ENCODE measurements at regions not wholly inside any gene's neighbourhood (a gene's known extent, or its start where the extent isn't known, plus 50 kb on each side); places are given as distances from the start of the nearest gene placed in this dataset.

GRCh38 chr6:121901432-121901831, 466.0 kb downstream of the GJA1 start:
- H3K36me3 Mint-ChIP-seq (ENCODE audit: low read depth), result no peaks in the 10 kb centered on the region
- H3K9me3 Mint-ChIP-seq, result no peaks in the 10 kb centered on the region
- H3K27ac Mint-ChIP-seq, result no peak overlapping the region
- intact Hi-C loops (cut with micrococcal nuclease), result no loop called here
- no peaks in the 10 kb centered on the region for H3K27me3 Mint-ChIP-seq (ENCODE audit: low read depth)
- H3K4me1 Mint-ChIP-seq (ENCODE audit: low read depth), result no peaks in the 10 kb centered on the region
- no peak overlapping the region for H3K4me3 Mint-ChIP-seq (ENCODE audit: low read depth)
- DNase-seq (ENCODE audit: low spot score), result no peak

GRCh38 chr6:121904559-121904958, 469.1 kb downstream of the GJA1 start:
- Mint-ChIP-seq H3K4me3 (ENCODE audit: low read depth) (no peak overlapping the region), H3K27me3 (ENCODE audit: low read depth) (no peaks in the 10 kb centered on the region), H3K36me3 (ENCODE audit: low read depth) (no peaks in the 10 kb centered on the region), H3K4me1 (ENCODE audit: low read depth) (no peaks in the 10 kb centered on the region), H3K9me3 (no peaks in the 10 kb centered on the region), H3K27ac (no peak overlapping the region)
- intact Hi-C loops (cut with micrococcal nuclease), result no loop called here
- DNase-seq (ENCODE audit: low spot score), result no peak

GRCh38 chr6:121912905-121913304, 477.5 kb downstream of the GJA1 start:
- H3K4me3 Mint-ChIP-seq (ENCODE audit: low read depth), result no peak overlapping the region
- no peak for DNase-seq (ENCODE audit: low spot score)
- no peaks in the 10 kb centered on the region for H3K9me3 Mint-ChIP-seq
- intact Hi-C loops (cut with micrococcal nuclease), result no loop called here
- no peaks in the 10 kb centered on the region for H3K36me3 Mint-ChIP-seq (ENCODE audit: low read depth)
- H3K27me3 Mint-ChIP-seq (ENCODE audit: low read depth), result no peaks in the 10 kb centered on the region
- H3K27ac Mint-ChIP-seq, result no peak overlapping the region
- no peaks in the 10 kb centered on the region for H3K4me1 Mint-ChIP-seq (ENCODE audit: low read depth)

- no peaks in the 10 kb centered on the region for H3K36me3 Mint-ChIP-seq (ENCODE audit: low read depth)
- no peak for DNase-seq (ENCODE audit: low spot score)
- no peak overlapping the region for H3K4me3 Mint-ChIP-seq (ENCODE audit: low read depth)
- no peaks in the 10 kb centered on the region for H3K27me3 Mint-ChIP-seq (ENCODE audit: low read depth)
- H3K9me3 Mint-ChIP-seq, result no peaks in the 10 kb centered on the region
- no peaks in the 10 kb centered on the region for H3K4me1 Mint-ChIP-seq (ENCODE audit: low read depth)
- H3K27ac Mint-ChIP-seq, result no peak overlapping the region
- intact Hi-C loops (cut with micrococcal nuclease), result no loop called here
These were observed 481.9 kb downstream of the GJA1 start for GRCh38 chr6:121917263-121917829.

- no peak overlapping the region for H3K4me3 Mint-ChIP-seq (ENCODE audit: low read depth)
- DNase-seq (ENCODE audit: low spot score), result no peak
- H3K27me3 Mint-ChIP-seq (ENCODE audit: low read depth), result no peaks in the 10 kb centered on the region
- no peaks in the 10 kb centered on the region for H3K36me3 Mint-ChIP-seq (ENCODE audit: low read depth)
- no peak overlapping the region for H3K27ac Mint-ChIP-seq
- no peaks in the 10 kb centered on the region for H3K9me3 Mint-ChIP-seq
- intact Hi-C loops (cut with micrococcal nuclease), result no loop called here
- H3K4me1 Mint-ChIP-seq (ENCODE audit: low read depth), result no peaks in the 10 kb centered on the region
These were observed 481.5 kb upstream of the HSF2 start for GRCh38 chr6:121917834-121918559.

GRCh38 chr6:121920616-121921015, 478.8 kb upstream of the HSF2 start:
- Mint-ChIP-seq H3K9me3 (no peaks in the 10 kb centered on the region), H3K4me3 (ENCODE audit: low read depth) (no peak overlapping the region), H3K27ac (no peak overlapping the region), H3K36me3 (ENCODE audit: low read depth) (no peaks in the 10 kb centered on the region), H3K4me1 (ENCODE audit: low read depth) (peaks cover 8% of the 10 kb centered on the region), H3K27me3 (ENCODE audit: low read depth) (no peaks in the 10 kb centered on the region)
- intact Hi-C loops (cut with micrococcal nuclease), result no loop called here
- DNase-seq (ENCODE audit: low spot score), result no peak

- DNase-seq (ENCODE audit: low spot score), result no peak
- H3K27ac Mint-ChIP-seq, result no peak overlapping the region
- intact Hi-C loops (cut with micrococcal nuclease), result no loop called here
- no peaks in the 10 kb centered on the region for H3K9me3 Mint-ChIP-seq
- H3K36me3 Mint-ChIP-seq (ENCODE audit: low read depth), result no peaks in the 10 kb centered on the region
- H3K27me3 Mint-ChIP-seq (ENCODE audit: low read depth), result no peaks in the 10 kb centered on the region
- peaks cover 8% of the 10 kb centered on the region for H3K4me1 Mint-ChIP-seq (ENCODE audit: low read depth)
- no peak overlapping the region for H3K4me3 Mint-ChIP-seq (ENCODE audit: low read depth)
These were observed 474.4 kb upstream of the HSF2 start for GRCh38 chr6:121925024-121925423.

GRCh38 chr6:121925534-121926255, 473.8 kb upstream of the HSF2 start:
- Mint-ChIP-seq H3K36me3 (ENCODE audit: low read depth) (no peaks in the 10 kb centered on the region), H3K27ac (no peak overlapping the region), H3K4me1 (ENCODE audit: low read depth) (peaks cover 8% of the 10 kb centered on the region), H3K4me3 (ENCODE audit: low read depth) (no peak overlapping the region), H3K9me3 (no peaks in the 10 kb centered on the region), H3K27me3 (ENCODE audit: low read depth) (no peaks in the 10 kb centered on the region)
- intact Hi-C loops (cut with micrococcal nuclease), result no loop called here
- no peak for DNase-seq (ENCODE audit: low spot score)

GRCh38 chr6:121929301-121929700, 470.2 kb upstream of the HSF2 start:
- no peak for DNase-seq (ENCODE audit: low spot score)
- no peaks in the 10 kb centered on the region for H3K9me3 Mint-ChIP-seq

GRCh38 chr6:121932076-121932991, 467.1 kb upstream of the HSF2 start:
- H3K9me3 Mint-ChIP-seq, result no peaks in the 10 kb centered on the region
- peaks cover 2% of the 10 kb centered on the region for H3K27me3 Mint-ChIP-seq (ENCODE audit: low read depth)

More at GRCh38 chr6:121929301-121929700, 470.2 kb upstream of the HSF2 start:
- peaks cover 2% of the 10 kb centered on the region for H3K27me3 Mint-ChIP-seq (ENCODE audit: low read depth)
- H3K4me3 Mint-ChIP-seq (ENCODE audit: low read depth), result no peak overlapping the region
- H3K36me3 Mint-ChIP-seq (ENCODE audit: low read depth), result no peaks in the 10 kb centered on the region
- H3K27ac Mint-ChIP-seq, result no peak overlapping the region
- intact Hi-C loops (cut with micrococcal nuclease), result no loop called here
- peaks cover 8% of the 10 kb centered on the region for H3K4me1 Mint-ChIP-seq (ENCODE audit: low read depth)

GRCh38 chr6:121934451-121934850, 465.0 kb upstream of the HSF2 start:
- no peaks in the 10 kb centered on the region for H3K4me1 Mint-ChIP-seq (ENCODE audit: low read depth)
- H3K9me3 Mint-ChIP-seq, result no peaks in the 10 kb centered on the region
- H3K27ac Mint-ChIP-seq, result no peak overlapping the region
- no peak overlapping the region for H3K4me3 Mint-ChIP-seq (ENCODE audit: low read depth)
- DNase-seq (ENCODE audit: low spot score), result no peak
- H3K36me3 Mint-ChIP-seq (ENCODE audit: low read depth), result no peaks in the 10 kb centered on the region
- intact Hi-C loops (cut with micrococcal nuclease), result no loop called here
- H3K27me3 Mint-ChIP-seq (ENCODE audit: low read depth), result peaks cover 2% of the 10 kb centered on the region

More at GRCh38 chr6:121932076-121932991, 467.1 kb upstream of the HSF2 start:
- Mint-ChIP-seq H3K4me3 (ENCODE audit: low read depth) (no peak overlapping the region), H3K4me1 (ENCODE audit: low read depth) (no peaks in the 10 kb centered on the region), H3K27ac (no peak overlapping the region), H3K36me3 (ENCODE audit: low read depth) (no peaks in the 10 kb centered on the region)
- intact Hi-C loops (cut with micrococcal nuclease), result no loop called here
- DNase-seq (ENCODE audit: low spot score), result no peak

GRCh38 chr6:121940728-121941127, 458.7 kb upstream of the HSF2 start:
- Mint-ChIP-seq H3K36me3 (ENCODE audit: low read depth) (no peaks in the 10 kb centered on the region), H3K27me3 (ENCODE audit: low read depth) (no peaks in the 10 kb centered on the region), H3K4me3 (ENCODE audit: low read depth) (no peak overlapping the region), H3K27ac (no peak overlapping the region), H3K9me3 (no peaks in the 10 kb centered on the region), H3K4me1 (ENCODE audit: low read depth) (no peaks in the 10 kb centered on the region)
- intact Hi-C loops (cut with micrococcal nuclease), result no loop called here
- DNase-seq (ENCODE audit: low spot score), result no peak

Data from activated T-helper 2 cell treated with anti-CD3 and anti-CD28 coated beads, Interferon-gamma antibody, Interleukin-2, Interleukin-4, amounts not matched to agents 10 μg/mL and 5 μg/mL and 100 μg/mL, durations not matched to agents 14 hours and 24 hours and 36 hours (primary cell).